Body of pancreas (tissue), 4 donors: ENCODE measurements at regions not wholly inside any gene's neighbourhood (a gene's known extent, or its start where the extent isn't known, plus 50 kb on each side); places are given as distances from the start of the nearest gene placed in this dataset.

Experiments
- POLR2A ChIP-seq, 3 donors: fragments of 450-650 bp; IDR thresholded peaks; one replicate each; pipeline ENCODE4 v1.6.1; 2016; ENCODE audit warnings: antibody characterized with exemption in 3 of 3, mild to moderate bottlenecking in 2 of 3
- TF ChIP-seq, protein P1 (sequence below), 7 experiments: fragments of 450-650 bp in 4 of 7; fragments of 200-600 bp in 3 of 7; sonication (generic) in 3 of 7; IDR thresholded peaks; one replicate each; pipeline ENCODE4 v1.5.1; 2016 to 2019; ENCODE audit warnings: antibody characterized with exemption in 7 of 7

DNA sequence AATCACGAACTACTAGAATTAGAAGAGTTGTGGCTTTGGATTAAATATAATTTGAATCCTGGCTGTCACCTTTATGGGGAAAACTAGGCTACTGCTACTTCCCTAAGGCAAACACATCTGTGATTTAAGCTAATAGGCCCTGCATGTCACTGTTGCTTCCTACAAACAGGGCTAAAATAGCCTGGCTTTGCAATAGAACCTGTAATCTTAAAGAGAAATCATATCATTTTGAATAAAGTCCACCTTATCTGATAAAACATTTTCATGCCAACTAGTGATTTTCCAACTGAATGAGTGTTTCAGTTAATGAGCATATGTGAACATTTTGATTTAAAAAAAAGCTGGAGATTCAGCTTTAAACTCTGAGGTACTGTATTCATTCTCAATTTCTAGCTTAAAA is 208.0 kb downstream of the GPR37 start:
- TF ChIP-seq POLR2A (IDR thresholded peaks at IDR 0.05), result no peak
- TF ChIP-seq, protein P1, sequence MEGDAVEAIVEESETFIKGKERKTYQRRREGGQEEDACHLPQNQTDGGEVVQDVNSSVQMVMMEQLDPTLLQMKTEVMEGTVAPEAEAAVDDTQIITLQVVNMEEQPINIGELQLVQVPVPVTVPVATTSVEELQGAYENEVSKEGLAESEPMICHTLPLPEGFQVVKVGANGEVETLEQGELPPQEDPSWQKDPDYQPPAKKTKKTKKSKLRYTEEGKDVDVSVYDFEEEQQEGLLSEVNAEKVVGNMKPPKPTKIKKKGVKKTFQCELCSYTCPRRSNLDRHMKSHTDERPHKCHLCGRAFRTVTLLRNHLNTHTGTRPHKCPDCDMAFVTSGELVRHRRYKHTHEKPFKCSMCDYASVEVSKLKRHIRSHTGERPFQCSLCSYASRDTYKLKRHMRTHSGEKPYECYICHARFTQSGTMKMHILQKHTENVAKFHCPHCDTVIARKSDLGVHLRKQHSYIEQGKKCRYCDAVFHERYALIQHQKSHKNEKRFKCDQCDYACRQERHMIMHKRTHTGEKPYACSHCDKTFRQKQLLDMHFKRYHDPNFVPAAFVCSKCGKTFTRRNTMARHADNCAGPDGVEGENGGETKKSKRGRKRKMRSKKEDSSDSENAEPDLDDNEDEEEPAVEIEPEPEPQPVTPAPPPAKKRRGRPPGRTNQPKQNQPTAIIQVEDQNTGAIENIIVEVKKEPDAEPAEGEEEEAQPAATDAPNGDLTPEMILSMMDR (IDR thresholded peaks at IDR 0.05), result no peak
